CD14-positive monocyte (primary cell): ENCODE measurements at regions not wholly inside any gene's neighbourhood (a gene's known extent, or its start where the extent isn't known, plus 50 kb on each side); places are given as distances from the start of the nearest gene placed in this dataset.

Experiments
- DNase-seq, 3 donors: peaks; one replicate each; pipeline ENCODE4 v3.0.0-alpha.2; 2011 to 2022
- H2AFZ ChIP-seq: 2 replicates; pipeline ENCODE4 v1.6.0; 2012; ENCODE audit warnings: mild to moderate bottlenecking, low read depth, low read length, inconsistent platforms; ENCODE audit not compliant: insufficient read depth, poor library complexity, severe bottlenecking
- H3K27ac ChIP-seq, 2 donors: 1 replicate in 1 of 2; 2 replicates in 1 of 2; pipeline ENCODE4 v1.5.1; 2012 to 2013; ENCODE audit warnings: low read length in 2 of 2, control low read depth in 1 of 2, inconsistent platforms in 1 of 2, low read depth in 1 of 2, mild to moderate bottlenecking in 1 of 2
- H3K27me3 ChIP-seq, 2 donors: one replicate each; pipeline versions ENCODE4 v1.6.0 to v1.6.1; 2011 to 2013; ENCODE audit warnings: low read length in 2 of 2; ENCODE audit not compliant: control insufficient read depth in 2 of 2, insufficient read depth in 2 of 2
- H3K36me3 ChIP-seq, 2 donors: replicated peaks in 1 of 2; 1 replicate in 1 of 2; 2 replicates in 1 of 2; pipeline versions ENCODE4 v1.5.1 to v1.6.1; 2012 to 2013; ENCODE audit warnings: low read length in 2 of 2, control low read depth in 1 of 2, inconsistent platforms in 1 of 2, mild to moderate bottlenecking in 1 of 2; ENCODE audit not compliant: insufficient read depth in 2 of 2, control insufficient read depth in 1 of 2
- H3K4me1 ChIP-seq, 2 donors: 1 replicate in 1 of 2; 2 replicates in 1 of 2; pipeline versions ENCODE4 v1.5.1 to v1.6.1; 2012 to 2013; ENCODE audit warnings: low read length in 2 of 2, control low read depth in 1 of 2, inconsistent platforms in 1 of 2, mild to moderate bottlenecking in 1 of 2, moderate library complexity in 1 of 2; ENCODE audit not compliant: insufficient read depth in 2 of 2, control insufficient read depth in 1 of 2
- H3K4me2 ChIP-seq: replicated peaks from 2 replicates; pipeline ENCODE3; 2012; ENCODE audit warnings: low read length, moderate library complexity, mild to moderate bottlenecking; ENCODE audit not compliant: poor library complexity, severe bottlenecking; ENCODE audit errors: extremely low read depth
- H3K4me3 ChIP-seq, 3 experiments: fragments of 200-600 bp in 1 of 3; sonication (generic) in 1 of 3; replicated peaks in 1 of 3; 1 replicate in 2 of 3; 2 replicates in 1 of 3; pipeline ENCODE4 v1.5.1; 2011 to 2013; ENCODE audit warnings: low read length in 3 of 3, mild to moderate bottlenecking in 3 of 3, control low read depth in 2 of 3, low read depth in 2 of 3, inconsistent platforms in 1 of 3, moderate library complexity in 1 of 3
- H3K79me2 ChIP-seq: 2 replicates; pipeline ENCODE4 v1.6.0; 2012; ENCODE audit warnings: mild to moderate bottlenecking, control low read depth, inconsistent platforms, low read length, moderate library complexity; ENCODE audit not compliant: insufficient read depth
- H3K9ac ChIP-seq: 2 replicates; pipeline ENCODE4 v1.6.0; 2017; ENCODE audit warnings: low read length, mild to moderate bottlenecking; ENCODE audit not compliant: insufficient read depth, poor library complexity, severe bottlenecking
- H3K9me3 ChIP-seq, 2 donors: replicated peaks in 1 of 2; 1 replicate in 1 of 2; 2 replicates in 1 of 2; pipeline versions ENCODE4 v1.5.1 to v1.6.1; 2012 to 2013; ENCODE audit warnings: low read length in 2 of 2, control low read depth in 1 of 2; ENCODE audit not compliant: control insufficient read depth in 1 of 2, insufficient read depth in 1 of 2
- H4K20me1 ChIP-seq: 2 replicates; pipeline ENCODE4 v1.6.0; 2012; ENCODE audit warnings: mild to moderate bottlenecking, low read length, control low read depth, moderate library complexity; ENCODE audit not compliant: insufficient read depth
- H3K27ac Mint-ChIP-seq, 7 donors: one replicate each; pipeline ENCODE4 v1.8.0; 2020; ENCODE audit warnings: mild to moderate bottlenecking in 7 of 7, mixed read lengths in 7 of 7, moderate library complexity in 6 of 7, inconsistent platforms in 2 of 7
- H3K27me3 Mint-ChIP-seq, 3 donors: one replicate each; pipeline ENCODE4 v1.8.0; 2021 to 2022; ENCODE audit warnings: low read depth in 3 of 3, mild to moderate bottlenecking in 3 of 3, mixed read lengths in 3 of 3, moderate library complexity in 3 of 3, inconsistent platforms in 1 of 3
- H3K36me3 Mint-ChIP-seq, 2 donors: one replicate each; pipeline ENCODE4 v1.8.0; 2020; ENCODE audit warnings: mixed read lengths in 2 of 2, inconsistent platforms in 1 of 2, mild to moderate bottlenecking in 1 of 2
- H3K4me1 Mint-ChIP-seq: one replicate; pipeline ENCODE4 v1.8.0; 2020; ENCODE audit warnings: mild to moderate bottlenecking, mixed read lengths
- H3K4me3 Mint-ChIP-seq, 2 donors: one replicate each; pipeline ENCODE4 v1.8.0; 2020; ENCODE audit warnings: mild to moderate bottlenecking in 2 of 2, mixed read lengths in 2 of 2, moderate library complexity in 1 of 2
- H3K9me3 Mint-ChIP-seq, 7 donors: one replicate each; pipeline ENCODE4 v1.8.0; 2020 to 2022; ENCODE audit warnings: mixed read lengths in 7 of 7, mild to moderate bottlenecking in 6 of 7, moderate library complexity in 6 of 7, inconsistent platforms in 2 of 7
- CTCF ChIP-seq: fragments of 200-600 bp; IDR thresholded peaks from one replicate; pipeline ENCODE4 v1.8.0; 2022; ENCODE audit warnings: antibody characterized with exemption, mild to moderate bottlenecking
- WGBS: methylation state at CpG from one replicate; pipeline ENCODE4 v1.1.5; 2013; ENCODE audit warnings: missing lambda C conversion rate; ENCODE audit not compliant: insufficient coverage; 5-methylcytosine and 5-hydroxymethylcytosine counted together
- intact Hi-C, 2 donors: fragments of 100-400 bp; cut with micrococcal nuclease; formaldehyde crosslinking; loops; one replicate each; pipeline versions ENCODE4 v1.15.0 to v1.15.1; 2023

GRCh38 chr20:11274141-11274594, 600.4 kb upstream of the JAG1 start:
- Histone ChIP-seq H3K4me2 (no peak overlapping the region), H3K9ac (no peak overlapping the region), H2AFZ (no peak overlapping the region), H3K79me2 (no peaks in the 10 kb centered on the region), H3K27me3 (no peaks in the 10 kb centered on the region), H3K27ac (no peak overlapping the region), H3K36me3 (no peaks in the 10 kb centered on the region), H3K4me1 (no peaks in the 10 kb centered on the region), H4K20me1 (no peaks in the 10 kb centered on the region), H3K9me3 (peaks cover 0 to 3% of the 10 kb centered on the region in 2 donors), H3K4me3 (no peak overlapping the region)
- H3K4me1 Mint-ChIP-seq: no peaks in the 10 kb centered on the region
- TF ChIP-seq CTCF: no peak
- intact Hi-C loops: no loop called here
- no peak for DNase-seq
- peaks cover 0 to 2% (median 1%) of the 10 kb centered on the region in 3 donors for H3K27me3 Mint-ChIP-seq
- no CpG with 5 or more reads among the region's 6 CpGs for WGBS
- H3K36me3 Mint-ChIP-seq: no peaks in the 10 kb centered on the region
- H3K9me3 Mint-ChIP-seq: peaks cover 0 to 7% (median 1%) of the 10 kb centered on the region in 7 donors
- H3K27ac Mint-ChIP-seq: no peak overlapping the region
- no peak overlapping the region for H3K4me3 Mint-ChIP-seq

- H3K4me2 ChIP-seq: no peak overlapping the region
- no peak for DNase-seq
- H3K27me3 ChIP-seq: no peaks in the 10 kb centered on the region
- H3K9me3 ChIP-seq: peaks cover 0 to 3% of the 10 kb centered on the region in 2 donors
- Mint-ChIP-seq H3K9me3 (peaks cover 0 to 8% (median 3%) of the 10 kb centered on the region in 7 donors), H3K4me1 (peaks cover 2% of the 10 kb centered on the region), H3K27me3 (peaks cover 0 to 2% (median 1%) of the 10 kb centered on the region in 3 donors), H3K4me3 (no peak overlapping the region), H3K27ac (no peak overlapping the region), H3K36me3 (no peaks in the 10 kb centered on the region)
- 91% methylated on average over 2 of the region's 2 CpGs for WGBS
- H3K79me2 ChIP-seq: no peaks in the 10 kb centered on the region
- H3K9ac ChIP-seq: no peak overlapping the region
- intact Hi-C loops: no loop called here
- no peak for TF ChIP-seq CTCF
- no peak overlapping the region for H2AFZ ChIP-seq
- H3K4me3 ChIP-seq: no peak overlapping the region
- H4K20me1 ChIP-seq: no peaks in the 10 kb centered on the region
- no peaks in the 10 kb centered on the region for H3K4me1 ChIP-seq
- H3K27ac ChIP-seq: no peak overlapping the region
- H3K36me3 ChIP-seq: no peaks in the 10 kb centered on the region
Measured at GRCh38 chr20:11275740-11276139, 601.9 kb upstream of the JAG1 start.
